GM18498 (cell line): ENCODE measurements at regions not wholly inside any gene's neighbourhood (a gene's known extent, or its start where the extent isn't known, plus 50 kb on each side); places are given as distances from the start of the nearest gene placed in this dataset.

Experiments
- ATAC-seq: cut with Tn5 transposase; IDR thresholded peaks from one replicate; pipeline ENCODE4 v1.9.1; 2021; ENCODE audit warnings: mild to moderate bottlenecking, moderate library complexity; ENCODE audit not compliant: unreplicated experiment

DNA sequence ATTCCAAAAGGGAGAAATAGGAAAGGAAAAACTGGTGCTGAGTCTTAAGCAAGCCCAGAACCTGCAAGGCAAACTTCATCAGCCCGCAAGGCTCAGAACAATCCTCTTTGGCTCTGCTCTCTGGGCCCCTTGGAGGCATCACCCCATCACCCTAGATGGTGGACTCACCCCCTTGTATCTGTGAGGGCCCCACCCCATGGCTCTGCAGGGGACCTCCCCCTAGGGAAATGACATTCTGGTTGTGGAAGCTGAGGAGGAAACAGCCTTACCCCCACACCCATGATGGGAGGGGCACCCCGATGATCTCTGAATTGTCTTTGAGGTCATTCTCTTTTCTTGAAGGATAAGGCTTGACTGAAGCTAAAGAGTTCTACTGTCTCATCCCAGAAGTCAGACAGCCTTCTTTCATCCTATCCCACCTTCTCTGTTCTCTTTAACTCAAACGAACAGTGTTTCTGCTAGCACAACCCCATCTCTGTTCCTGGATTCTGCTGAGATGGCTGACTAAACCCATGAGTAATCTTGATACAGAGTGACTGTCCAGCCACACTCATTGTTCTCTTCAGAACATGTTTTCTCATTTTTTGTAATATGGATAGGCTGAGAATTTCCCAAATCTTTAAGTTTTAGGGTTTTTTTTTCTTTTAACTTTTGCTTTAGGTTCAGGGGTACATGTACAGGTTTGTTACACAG, 492.1 kb upstream of the MYT1L start:
- no peak for ATAC-seq

DNA sequence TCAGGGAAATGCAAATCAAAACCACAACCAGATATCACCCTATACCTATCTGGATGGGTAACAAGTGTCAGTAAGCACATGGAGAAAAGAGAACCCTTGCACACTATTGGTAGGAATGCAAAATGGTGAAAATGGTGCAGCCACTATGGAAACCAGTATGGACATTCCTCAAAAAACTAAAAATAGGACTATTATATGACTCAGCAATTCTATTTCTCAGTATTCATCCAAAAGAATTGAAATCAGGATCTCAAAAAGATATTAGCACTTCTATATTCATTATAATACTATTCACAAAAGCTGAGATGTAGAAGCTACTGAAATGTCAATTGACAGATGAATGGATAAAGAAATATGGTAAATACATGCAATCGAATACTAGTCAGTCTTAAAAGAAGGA, 491.1 kb upstream of the MYT1L start:
- ATAC-seq: no peak

DNA sequence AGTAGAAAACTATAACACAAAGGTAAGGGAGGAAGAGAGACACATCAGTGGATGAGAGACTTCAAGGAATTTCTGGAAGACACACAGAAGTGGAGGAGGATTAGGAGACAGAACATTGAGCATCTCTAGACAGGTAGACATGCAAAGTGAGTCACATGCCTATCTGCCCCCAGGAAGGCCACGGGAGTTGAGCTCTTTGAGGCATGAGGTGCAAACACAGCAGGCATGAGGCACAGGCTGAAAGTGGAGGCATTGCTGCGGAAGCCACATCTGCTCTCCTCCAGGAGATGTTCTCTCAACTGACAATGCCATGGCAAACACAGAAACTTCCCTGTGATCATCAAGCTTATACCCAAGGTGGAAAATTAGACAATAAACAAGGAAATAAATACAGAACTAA, 481.6 kb upstream of the MYT1L start:
- no peak for ATAC-seq

DNA sequence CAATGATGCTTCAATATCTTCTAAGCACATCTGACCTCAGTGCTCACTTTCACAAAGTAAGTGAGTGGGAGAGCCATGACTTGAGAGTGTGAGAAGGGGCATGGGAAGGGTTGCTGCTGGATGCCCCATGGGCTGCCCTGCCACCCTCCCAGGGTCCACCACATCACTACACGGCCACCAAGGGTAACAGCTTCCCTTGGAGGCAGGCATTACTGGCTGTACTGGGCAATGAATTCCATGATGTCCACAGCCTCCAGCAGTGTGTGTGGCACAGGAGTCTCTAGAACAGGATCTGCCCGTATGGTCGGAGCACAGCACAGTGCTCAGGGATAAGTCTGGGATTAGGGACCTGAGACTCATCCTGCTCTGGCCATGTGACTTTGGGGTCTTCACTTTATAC, 481.0 kb upstream of the MYT1L start:
- ATAC-seq: no peak

DNA sequence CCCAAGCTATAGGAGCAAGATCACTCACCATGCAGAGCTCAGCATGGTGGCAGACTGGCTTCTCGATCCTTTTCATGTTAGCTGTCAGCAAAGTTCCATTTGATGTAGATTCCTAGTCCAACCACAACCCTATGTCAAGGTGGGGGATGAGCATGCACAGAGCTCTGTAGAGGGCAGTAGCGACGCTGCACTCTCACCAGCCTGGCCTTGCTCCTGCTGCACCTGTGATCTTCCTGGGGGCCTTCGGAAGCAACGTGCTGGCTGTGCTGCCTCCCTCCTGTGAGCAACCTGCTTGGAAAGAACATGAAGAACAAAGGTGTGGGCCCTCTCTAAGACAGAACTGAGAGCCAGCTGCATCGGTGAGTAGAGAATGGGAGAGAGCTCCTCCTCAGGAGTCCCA, 479.4 kb upstream of the MYT1L start:
- no peak for ATAC-seq

DNA sequence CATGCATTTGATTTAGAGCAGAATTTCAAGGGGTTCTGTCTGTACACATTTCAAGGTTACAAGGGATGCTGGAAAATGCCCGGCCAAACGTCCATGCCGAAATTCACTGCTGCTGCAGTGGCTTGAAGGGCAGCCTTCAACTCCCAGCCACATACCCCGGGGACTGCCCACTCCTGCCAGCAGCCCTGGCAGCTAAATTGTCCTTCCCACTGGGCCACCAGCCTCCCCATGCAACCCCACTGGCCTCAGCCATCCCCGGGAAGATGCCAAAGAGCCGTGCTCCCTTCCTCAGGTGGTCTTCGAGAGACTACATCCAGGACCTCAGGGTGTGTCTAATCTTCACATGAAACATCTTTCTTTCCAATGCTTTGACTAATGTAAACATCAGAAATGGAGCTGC, 478.7 kb upstream of the MYT1L start:
- ATAC-seq: no peak

DNA sequence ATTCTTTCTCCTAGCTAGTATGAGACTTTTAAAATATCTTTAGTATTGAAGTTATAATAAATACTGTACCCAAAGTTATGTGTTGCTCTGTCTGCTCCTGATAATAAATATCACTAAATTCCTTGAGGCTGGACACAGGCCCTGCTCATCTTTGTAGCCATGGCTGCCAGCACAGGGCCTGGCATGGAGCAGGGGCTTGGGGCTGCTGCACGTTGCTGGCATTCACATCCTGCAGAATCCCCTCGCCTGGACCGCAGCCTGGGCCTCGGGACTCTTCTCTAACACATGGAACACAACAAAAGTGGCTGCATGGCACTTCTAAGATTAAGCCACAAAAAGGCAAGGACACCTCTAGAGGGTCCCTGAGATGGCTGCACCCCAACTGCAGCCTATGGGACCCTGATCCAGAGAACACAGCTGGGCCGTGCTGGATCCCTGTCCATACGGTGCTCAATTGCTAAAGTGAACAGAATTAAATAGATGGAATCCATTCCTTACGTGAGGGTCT, 477.5 kb upstream of the MYT1L start:
- ATAC-seq: no peak

DNA sequence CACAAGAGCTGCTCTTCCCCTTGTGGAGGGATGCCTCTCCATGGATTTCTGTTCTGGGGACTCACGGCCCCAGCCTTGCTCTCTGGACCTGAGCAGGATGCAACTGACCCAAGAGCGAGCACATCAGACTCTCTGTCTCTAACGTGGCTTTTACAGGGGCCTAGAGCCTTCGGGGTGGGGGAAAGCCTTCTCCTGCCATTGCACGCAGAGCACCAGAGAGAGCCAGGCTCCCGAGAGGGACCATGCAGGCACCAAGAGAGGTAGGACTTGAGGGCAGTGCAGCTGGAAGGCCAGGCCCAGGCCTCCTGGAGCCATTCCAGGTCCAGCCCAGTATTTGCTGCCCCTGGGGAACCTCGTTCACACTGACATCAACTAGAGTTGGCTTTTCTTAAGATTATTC, 475.6 kb upstream of the MYT1L start:
- no peak for ATAC-seq

DNA sequence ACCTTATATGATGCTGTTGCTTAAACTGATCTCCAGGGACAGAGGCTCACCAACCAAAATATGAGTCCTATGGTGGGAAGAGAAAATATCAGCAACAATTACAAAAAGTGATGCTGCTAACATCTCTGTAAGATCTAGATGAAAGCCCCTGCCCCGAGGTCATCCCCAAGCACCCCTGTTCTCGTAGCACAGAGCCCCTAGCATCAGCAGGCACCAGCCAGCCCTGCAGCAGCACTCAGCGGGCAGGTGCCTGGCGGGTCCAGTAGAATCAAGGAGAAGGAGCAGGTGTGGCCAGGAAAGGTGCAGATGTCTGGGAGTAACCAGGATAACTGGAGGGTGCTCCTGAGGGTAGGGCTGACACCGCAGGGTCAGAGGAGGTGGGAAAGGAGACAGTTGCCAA, 474.2 kb upstream of the MYT1L start:
- no peak for ATAC-seq

DNA sequence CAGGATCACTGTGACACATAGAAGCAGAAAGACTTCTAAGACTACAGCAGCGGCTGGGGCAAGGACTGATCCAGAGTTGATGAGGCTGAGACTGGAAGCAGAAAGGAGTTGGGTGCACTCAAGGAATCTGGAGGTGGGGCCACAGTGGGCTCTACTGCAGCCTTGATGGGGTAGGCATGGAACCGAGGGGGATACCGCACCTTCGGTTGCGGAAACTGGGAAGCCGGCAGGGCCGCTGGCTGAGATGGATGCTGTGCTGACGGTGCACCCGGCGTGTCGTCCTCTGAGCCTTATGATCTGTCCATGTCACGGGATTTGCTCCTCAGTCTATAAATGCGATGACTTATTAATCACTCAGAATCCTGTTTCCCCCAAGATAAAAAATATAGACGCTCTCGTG, 473.5 kb upstream of the MYT1L start:
- ATAC-seq: no peak

DNA sequence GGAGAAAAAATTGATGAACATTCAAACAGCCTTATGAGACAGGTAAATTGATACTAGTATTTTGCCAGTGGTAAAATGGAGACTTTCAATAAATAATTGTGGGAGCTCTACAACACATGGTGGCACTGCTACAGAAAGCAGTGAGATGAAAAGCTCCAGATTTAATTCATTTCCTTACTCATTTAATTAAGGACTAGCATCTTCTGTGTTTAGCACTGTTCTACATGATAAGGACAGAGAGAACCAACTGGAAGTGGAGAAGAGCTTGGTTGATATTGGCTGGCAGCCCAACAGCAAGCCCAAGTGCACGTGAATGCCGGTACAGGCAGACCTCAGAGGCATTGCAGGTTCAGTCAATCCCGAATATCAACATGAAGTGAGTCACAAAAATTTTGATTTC, 470.4 kb upstream of the MYT1L start:
- ATAC-seq: no peak

DNA sequence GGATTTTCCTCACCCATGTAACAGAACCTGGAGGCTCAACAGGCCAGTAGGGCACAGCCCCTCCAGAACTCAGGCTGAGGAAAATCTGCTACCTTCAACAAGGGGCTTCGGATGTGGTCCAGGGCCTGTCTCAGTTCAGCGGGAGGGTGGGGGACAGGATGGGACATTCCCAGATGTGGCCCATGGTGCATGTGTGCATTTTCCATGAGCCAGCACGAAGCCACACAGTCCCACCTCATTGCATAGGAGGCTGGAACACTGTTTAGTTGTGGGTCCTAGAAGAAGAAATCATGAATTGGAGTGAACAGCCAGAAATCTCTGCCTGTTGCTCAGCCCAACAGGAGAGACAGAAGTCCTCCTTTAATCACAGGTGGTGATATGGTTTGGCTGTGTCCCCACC, 469.6 kb upstream of the MYT1L start:
- no peak for ATAC-seq

DNA sequence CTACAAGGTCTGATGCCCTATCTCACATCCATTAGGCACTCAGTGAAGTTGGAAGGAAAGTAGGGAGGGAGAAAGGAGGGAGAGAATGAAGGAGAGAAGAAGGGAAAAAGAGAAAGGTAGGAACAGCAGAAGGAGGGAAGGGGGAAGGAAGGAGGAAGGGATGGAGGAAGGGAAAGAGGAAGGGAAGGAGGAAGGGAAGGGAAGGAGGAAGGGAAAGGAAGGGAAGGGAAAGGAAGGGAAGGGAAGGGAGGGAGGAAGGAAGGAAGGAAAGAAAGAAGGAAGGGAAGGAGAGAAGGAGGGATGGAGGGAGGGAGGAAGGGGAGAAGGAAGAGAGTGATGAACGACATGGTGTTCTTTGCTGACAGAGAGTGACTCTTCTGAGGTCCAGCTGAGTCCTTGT, 468.9 kb upstream of the MYT1L start:
- no peak for ATAC-seq

DNA sequence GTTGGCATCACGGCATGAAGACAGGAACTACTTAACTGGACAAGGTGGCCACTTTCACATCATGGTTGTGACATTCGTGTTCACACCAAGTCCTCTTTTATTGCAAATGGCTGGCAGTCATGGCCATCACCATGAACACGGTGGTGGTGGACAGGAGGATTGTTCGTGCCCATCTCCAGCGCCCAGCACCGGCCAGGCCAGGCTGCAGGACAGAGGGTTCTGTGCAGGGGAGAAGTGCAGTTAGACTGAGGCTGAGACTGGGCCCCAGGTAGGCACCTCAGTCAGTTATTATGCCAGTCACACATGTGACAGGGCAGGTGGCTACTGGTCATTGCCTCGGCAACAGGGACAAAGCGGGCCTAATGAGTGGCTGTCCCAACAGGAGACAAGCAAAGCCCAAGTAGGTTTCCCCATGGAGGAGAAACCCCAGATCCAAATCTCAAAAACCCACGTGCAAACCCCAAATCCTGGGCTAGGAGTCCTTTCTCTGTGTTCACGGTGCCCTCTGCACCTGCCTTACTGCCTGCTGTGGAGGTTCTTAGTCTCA, 468.1 kb upstream of the MYT1L start:
- no peak for ATAC-seq

DNA sequence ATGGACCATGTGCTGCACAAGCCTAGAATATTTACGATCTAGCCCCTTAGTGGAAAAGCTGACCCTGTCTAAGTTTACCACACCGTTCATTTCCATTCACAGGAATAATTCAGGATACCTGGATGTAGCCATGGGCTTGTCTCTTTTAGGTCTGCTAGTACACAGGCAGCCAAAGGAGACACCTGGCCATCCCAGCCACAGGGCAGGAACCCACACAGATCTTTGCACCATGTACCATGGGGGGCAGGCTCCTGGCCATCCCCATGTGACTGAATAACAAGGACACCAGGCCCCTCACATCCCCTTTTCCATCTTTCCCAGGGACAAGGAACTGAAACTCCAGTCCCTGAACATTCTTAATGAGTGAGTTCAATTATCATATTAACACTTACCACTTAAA, 467.3 kb upstream of the MYT1L start:
- no peak for ATAC-seq

DNA sequence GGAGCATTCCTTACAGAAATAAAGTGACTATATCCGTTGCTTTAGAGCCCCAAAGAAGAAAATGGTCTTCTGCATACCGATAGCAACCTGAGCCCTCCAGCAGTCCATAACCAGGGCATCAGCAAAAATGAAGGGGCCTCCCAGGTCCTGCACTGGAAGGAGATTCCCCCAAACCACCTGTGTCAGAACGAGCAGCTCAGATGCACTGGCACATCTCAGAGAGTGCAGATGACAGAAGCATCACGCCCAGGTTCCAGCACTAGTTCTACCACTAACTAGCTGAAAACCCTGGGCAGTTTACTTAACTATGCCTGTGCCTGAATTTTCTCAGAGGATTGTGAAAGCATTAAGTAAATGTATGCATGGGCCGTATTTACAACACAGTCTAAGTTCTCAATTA, 466.7 kb upstream of the MYT1L start:
- no peak for ATAC-seq

DNA sequence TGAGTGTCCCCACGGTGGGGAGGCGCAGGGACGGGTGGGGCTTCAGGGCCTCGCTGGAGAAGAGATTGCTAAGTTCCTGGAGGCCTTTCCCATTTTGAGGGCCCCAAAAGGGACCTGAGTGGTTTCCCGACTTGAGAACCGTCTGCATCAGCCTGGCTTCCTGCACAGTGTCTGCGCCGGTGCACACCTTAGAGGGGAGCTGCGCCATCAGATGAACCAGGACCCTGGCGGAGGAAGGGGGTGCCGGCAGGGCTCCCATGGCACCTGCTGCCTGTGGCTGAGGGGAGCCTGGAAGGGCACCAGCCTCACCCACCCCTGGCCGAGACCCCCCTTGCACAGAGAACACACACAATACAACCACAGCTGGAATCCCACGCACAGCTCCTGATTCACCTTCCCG, 465.1 kb upstream of the MYT1L start:
- ATAC-seq: no peak

DNA sequence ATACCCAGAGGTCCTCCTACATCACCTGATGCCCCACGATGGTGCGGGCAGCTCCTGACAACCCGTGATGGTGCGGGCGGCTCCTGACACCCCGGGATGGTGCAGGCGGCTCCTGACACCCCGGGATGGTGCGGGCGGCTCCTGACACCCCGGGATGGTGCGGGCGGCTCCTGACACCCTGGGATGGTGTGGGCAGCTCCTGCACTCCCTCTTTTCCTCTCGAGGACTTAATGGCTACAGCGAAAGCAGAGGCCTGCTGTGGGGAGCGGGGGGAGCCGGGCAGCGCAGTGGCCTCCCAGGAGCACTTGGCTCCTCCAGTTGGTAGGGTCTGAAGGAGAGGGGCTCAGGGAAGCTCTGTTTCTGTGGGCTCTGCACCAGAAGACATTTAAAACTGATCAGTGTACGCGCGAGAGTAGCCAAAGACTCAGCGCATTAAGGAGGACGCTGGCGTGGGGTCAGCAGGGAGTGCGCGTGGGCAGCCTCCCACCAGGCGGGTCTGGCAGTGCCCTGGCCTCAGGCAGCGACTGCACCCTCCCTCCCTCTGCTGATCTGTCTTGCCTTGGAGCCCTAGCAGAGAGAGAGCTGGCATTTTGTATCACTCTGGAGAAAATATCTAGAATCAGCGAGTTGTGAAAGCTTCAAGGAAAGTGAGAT, 464.5 kb upstream of the MYT1L start:
- ATAC-seq: no peak

DNA sequence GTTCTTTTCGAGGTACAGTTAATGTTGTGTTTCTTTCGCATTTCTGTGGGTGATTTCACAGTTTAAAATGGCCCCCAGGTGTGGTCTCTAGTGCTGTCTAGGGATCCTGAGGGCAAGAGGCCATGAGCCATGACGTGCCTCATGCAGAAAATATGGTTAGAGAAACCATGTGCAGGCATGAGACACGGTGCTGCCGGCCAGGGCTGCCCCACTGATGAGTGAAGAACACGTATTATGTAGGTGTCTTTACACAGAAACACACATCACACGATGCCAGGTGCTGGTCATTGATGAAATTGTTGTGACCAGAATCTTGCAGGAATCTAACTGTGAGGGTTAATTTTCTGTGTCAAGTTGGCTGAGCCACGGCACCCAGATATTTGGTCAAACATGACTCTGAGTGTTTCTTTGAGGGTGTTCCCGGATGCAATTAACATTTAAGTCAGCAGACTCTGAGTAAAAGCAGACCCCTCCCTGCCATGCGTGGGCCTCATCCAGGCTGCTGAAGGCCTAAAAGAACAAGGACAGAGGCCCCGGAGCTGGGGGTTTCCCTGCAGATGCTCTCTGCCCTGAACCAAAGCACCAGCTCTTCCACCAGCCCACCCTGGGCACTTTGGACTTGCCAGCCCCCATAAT, 463.0 kb upstream of the MYT1L start:
- ATAC-seq: no peak

DNA sequence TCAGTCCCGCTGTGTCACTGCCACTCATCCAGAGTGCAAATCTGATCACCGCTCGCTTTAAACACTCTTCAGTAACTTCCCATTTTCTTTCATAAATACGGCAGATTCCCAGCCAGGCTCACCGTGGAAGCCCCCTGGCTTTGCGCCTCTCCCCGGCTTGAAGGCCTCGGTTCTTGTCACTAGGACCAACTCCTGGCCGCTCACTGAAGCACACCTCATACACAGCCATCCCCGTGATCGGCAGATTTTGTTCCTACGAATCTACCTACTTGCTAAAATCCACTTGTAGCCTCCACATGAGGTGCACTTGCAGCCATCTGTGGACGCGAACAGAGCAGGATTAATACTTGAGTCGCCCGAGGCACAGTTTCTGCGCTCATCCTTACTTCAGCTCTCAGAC, 462.4 kb upstream of the MYT1L start:
- no peak for ATAC-seq

DNA sequence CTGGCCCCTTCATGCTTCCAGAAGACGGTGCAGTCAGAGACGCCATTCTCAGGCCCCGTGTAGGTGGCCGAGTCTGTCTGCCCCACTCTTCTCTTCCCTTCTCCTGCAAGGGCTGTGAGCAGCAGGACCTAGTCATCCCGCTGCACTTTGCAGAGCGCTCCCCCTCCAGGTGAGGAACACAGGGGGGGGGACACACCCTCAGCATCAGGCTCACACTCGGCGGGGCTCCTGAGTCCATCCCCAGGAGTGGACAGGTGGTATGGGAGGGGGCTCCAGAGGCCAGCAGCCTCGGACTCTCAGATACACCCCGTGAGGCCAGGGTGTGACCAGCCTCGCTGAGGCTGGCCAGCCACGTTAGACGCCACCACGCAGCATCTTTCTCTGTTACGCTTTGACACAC, 460.5 kb upstream of the MYT1L start:
- no peak for ATAC-seq

DNA sequence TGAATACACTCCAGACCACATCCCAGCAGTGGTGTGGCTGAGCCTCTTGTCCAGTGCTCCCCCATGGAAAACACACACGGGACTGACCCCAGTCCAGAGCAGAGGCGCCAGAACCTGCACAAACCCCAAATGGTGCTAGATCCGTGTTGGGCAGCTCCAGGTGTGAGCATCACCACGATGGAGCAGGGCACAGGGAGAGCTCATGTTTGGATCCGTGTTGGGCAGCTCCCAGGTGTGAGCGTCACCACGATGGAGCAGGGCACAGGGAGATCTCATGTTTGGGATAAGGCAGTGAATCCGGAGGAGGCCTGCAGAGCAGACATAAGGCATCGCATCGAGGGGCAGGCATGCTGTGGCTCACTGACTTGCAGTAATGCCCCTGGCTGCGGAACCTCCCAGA, 460.0 kb upstream of the MYT1L start:
- no peak for ATAC-seq
